ENCODE measurements at regions not wholly inside any gene's neighbourhood (a gene's known extent, or its start where the extent isn't known, plus 50 kb on each side); places are given as distances from the start of the nearest gene placed in this dataset.

DNA sequence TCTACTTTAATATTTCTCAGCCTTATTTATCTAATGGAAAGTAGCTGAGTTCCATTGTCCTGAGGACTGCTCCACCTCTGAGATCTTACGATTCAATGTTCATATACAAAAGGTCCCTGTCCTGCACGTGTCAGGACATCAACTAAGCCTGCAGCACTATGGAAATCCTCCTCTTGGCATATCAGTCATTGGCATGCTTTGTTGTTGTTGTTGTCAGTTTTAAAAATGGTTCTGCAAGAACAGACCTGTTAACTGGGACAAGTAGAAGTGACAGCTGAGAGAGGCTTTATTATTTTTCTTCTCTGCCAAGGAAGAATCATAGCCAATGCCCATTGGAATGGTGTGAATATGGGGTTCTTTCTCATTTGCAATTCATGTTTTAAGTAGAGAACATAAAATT, 450.1 kb upstream of the PKDCC start:
- DNase-seq (ENCODE audit: low read depth): no peak

DNA sequence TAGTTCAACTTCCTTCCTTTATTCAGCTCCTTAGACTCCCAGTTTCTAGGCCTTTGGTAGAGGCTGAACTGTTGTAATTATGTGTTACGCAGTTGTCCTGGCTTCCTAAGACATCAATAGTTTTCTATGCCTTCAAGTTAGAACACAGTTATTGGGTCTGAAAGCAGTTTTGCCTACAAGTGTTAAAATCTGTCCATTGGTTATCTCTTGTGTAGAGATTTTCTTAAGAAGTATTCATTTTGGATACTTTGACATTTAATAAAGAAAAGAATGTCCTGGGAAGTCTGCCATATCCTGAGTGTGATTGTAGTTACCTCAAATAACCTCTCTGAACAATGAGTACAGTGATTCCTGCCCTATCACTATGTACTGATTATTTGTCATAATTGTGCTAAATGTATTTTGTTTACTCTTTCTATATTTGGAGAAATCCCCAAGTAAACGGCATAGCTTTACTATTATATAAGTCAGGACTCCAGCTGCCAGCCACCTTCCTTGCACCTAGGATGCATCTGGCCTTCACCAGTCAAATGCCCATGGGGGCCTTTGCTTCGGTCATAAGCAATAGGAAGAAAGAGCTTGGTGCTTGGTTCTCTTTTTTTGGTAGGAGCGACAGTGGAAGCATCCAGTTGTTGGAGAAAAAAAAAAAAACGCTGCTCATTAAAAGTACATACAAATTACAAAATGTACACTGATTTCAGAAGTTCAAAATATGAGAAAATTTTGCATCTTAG, 449.5 kb upstream of the PKDCC start:
- DNase-seq (ENCODE audit: low read depth): no peak

DNA sequence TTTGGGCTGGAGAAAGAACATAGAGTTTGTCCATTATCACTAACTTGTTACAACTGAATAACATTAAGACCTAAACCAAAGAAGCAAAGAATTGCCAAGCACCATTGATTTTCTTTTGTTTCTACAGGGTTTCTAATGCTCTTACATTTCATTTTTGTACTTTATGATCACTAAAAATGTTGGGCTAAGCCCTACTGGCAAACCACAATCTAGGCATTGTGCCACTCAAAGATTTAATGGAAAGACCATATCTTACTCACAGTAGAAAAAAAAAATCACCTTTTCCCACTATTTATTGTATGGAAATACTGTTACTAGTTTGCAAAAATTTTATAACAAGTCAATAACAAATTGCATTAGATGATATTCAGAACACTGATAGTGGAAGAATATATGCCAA, 447.4 kb upstream of the PKDCC start:
- DNase-seq (ENCODE audit: low read depth): no peak

DNA sequence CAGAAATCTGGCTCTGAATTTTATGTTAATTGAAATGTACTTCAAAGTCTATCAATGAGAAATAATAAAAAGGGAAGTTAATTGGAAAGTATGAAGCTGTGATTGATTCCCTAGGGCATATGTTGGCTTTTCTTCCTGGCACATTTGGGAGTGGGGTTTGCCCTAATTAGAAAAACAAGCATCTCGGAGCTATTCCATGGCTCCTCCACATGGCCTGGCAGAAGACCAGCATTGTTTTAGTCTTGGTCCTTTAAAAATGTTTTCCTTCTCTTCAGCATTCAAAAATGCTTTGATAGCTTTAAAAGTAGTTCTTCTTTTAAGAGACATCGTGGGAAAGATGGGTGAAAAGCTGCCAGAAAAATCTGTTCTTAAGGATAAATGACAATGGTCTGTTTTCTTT, 445.5 kb upstream of the PKDCC start:
- DNase-seq (ENCODE audit: low read depth): no peak

DNA sequence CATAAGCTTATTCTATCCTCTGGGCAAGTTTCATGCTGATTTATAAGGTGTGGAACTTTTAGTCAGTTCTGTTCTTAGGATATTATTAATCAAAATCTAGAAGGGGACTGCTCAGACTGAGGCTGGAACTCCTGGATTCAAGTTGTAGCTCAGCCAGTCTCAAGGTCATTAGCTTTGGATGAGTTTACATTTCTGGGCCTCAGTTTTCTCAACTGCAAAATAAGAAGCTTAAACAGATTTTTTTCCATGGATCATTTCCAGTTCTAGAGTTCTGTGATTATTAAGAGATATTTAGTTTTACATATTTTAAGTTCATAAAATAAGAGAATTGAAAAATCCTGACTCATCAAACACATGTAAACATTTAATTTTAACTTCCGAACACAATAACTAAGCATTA, 442.5 kb upstream of the PKDCC start:
- DNase-seq (ENCODE audit: low read depth): no peak

DNA sequence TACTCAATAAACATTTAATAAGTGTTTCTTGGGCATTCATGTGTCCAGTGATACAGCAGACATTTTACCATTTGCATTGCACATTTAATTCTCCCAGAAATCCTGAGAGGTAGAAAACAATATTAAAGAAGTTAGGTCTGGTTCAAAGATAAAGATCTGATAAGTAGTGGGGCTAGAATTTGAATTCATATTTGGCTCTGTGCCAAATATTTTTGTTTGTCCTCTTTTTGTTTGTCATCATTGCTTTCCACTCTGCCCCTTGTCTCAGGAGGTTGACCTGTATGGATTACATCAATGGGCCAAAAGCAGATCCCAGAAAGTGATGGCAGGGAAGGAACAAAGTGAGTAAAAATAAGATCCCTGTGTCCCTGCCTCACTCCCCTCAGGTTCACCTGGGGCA, 441.9 kb upstream of the PKDCC start:
- no peak for DNase-seq (ENCODE audit: low read depth)

DNA sequence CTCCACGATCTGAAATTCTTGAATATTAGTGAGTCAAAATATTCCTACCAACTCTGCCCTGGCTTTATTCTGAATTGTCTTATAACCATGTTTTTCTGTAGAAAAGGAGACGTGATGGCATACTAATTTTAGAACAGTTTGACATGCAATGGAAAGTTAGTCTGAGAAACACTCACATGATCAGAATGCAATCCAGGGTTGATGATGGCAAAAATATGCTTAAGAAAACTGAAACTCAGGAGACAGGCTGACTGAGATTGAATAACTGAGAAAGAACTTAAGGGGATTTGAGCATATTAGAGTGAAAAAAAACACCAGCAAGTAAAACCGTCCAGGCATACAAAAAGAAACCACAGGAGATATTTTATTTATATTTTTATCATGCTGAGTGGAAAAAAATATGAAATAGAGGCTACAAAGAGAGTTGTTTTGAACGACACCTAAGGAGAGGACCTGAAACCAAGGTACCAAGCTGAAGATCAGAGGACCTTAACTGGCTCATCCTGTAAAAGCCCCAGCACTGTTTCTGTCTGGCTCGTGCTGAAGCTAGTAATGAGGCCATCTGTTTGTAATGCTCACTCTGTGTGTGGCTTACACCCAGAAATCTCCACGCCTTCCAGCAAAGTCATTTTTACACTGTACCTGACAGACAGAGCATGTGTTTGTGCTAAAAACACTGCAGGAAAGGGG, 437.2 kb upstream of the PKDCC start:
- no peak for DNase-seq (ENCODE audit: low read depth)

DNA sequence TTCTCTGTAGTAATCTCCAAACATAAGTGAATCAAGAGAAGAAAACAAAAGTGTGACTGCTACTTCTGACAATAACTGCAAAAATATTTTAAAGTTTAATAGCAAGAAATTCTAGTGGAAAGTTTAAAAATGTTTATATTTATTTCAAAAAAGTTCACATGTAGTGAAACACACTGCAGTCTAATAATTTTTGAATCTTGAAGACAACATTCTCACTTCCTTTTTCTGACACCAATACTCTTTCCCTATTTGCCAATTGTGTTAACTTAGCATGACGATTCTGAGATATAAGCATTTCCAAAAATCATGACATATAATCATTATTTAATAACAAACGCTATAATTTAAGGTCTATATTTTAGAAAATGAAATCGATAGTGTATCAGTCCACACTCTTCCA, 429.1 kb upstream of the PKDCC start:
- DNase-seq (ENCODE audit: low read depth): no peak

DNA sequence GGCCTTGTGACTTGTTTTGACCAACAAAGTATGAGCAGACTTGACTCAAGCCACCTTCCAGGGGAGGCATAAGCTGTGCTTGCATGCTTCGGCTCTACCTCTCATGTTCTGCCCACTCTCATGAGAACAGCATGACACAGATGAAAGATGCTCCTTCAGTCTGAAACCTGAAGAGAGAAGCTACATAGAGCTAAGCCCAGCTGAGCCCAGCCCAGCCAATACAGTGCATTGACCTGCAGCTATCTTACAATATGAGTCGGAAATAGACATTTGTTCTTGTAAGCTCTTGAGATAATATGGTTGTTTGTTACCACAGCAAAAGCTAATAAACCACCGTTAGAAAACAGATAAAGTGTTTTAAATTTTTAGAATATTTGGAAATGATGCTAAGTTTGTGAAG, 426.7 kb upstream of the PKDCC start:
- DNase-seq (ENCODE audit: low read depth): no peak

DNA sequence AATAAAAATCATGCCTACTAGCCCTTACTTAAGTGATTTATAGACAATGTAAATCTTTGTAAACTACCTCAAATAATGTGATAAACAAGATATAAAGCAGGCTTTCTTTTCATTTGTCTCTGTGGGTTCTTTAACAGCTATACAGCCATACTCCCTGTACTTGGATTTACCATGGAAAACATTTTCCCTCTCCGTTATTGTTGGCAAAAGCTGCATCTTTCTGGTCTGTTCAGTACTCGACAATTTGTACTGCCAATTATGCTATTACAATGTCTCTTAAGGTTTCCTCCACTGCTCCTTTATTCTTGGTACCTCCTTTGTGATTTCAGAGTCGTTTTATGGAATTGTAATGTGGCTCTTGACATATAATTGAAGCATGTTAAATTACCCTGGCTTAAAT, 426.3 kb upstream of the PKDCC start:
- no peak for DNase-seq (ENCODE audit: low read depth)

DNA sequence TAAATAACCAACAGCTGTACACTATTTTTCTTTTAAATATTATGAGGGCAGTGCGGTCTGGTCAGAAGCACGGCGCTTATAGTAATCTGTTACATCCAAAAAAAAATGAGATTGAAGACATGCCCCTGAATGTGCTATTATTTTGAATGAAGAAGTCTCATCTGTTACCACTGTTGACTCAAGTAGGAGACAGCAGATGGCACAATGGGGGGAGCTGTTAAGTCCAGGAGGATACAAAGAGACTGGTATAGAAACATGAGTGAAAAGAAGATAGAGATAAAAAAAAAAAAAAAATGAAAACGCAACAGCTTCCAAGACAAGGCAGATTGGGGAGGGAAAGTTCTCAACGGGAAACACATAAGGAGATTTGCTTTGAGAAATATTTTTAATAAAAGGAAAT, 425.5 kb upstream of the PKDCC start:
- no peak for DNase-seq (ENCODE audit: low read depth)

DNA sequence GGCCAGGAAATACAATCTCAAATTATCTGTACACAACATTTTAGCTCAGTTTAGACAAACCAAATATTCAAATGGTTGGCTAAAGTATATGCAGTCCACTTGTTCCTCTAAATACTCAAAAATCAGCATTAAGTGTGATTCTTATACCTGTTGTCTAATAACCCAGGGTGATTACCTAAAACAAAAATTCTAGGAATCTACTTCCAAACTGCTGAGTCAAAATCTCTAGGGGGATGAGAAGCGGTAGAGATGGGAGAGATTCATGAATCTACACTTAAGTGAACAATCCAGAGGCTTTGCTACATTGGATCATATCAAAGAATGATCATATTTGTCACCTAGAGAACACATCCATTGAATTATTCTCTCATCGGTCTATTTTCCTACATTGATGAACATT, 420.9 kb upstream of the PKDCC start:
- DNase-seq (ENCODE audit: low read depth): no peak

DNA sequence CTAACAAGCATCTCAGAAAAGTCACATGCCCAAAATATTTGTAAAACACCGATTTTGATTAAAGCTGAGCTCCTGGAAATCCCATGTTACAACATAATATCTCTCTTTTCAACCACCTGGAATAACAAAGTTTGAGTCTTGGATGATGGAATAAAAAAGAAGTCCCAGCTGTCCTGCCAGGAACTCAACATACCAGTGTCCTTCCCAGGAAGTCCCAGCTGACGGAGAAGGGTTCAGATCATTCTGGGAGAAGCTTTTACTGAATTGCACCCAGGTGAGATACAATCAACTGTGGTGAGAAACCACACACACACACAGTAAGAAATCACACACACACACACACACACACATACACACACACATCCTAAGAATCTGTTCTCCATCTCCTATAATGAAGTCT, 413.1 kb upstream of the PKDCC start:
- DNase-seq (ENCODE audit: low read depth): no peak

DNA sequence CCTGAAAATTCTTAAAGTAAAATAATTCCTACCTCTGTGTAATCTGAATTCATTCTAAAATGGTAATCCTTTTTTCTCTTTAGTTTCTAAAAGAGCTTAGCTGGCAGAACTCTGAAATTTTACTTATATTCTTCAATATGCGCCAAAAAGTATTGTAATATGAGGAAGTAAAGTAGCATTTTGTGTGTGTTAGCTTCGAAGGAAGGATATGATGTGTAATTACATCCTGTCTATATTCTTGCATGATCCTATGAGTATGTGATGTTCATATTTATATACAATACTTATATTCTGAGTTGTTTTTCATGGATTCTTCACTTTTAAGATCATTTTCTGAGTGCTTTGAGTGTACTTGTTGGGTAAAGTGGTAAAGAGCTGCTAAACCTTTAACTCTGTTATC, 402.9 kb upstream of the PKDCC start:
- DNase-seq (ENCODE audit: low read depth): no peak

DNA sequence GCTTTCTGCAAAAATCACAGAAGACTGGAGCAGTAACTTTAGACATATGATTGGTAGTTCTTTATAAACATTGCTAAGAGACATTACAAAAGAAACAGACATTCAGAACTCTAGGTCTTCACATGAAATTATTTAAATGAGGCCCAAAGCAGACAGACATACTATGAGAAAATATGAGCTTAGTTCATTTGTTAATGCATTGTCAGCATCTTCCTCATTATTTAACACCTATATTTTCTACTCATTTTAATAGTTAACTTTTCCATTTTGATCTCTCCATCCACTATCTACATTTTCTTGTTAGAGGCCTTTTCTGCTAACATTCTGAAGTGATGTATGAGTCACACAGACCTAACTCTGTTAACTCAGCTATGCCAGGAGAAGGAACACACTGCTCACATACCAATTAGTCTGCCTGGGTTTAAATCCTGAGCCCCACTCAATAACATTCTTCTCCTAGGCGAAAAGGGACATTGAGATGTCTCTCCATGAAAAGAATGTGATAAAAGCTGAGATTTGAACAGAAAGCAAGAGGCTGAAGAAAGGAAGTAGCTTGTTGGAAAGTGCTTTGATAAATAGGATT, 400.3 kb upstream of the PKDCC start:
- DNase-seq (ENCODE audit: low read depth): no peak

DNA sequence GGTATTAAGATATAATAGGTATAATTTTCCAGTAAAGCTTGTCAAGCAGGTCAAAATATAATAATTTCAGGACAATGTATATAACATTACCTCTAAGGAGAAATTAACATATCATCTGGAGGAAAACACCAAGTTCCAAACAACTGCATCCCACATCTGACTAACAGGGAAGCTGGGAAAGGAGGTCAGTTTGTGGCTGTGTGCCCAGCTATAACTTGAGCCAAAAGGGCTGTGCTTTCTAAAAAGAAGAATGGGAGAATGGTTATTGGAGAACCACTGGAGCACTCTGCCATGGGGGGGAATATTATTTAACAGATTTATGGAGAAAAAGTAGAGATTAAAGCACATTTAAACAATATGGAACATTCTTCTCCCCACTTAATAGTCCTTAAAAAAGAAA, 390.6 kb upstream of the PKDCC start:
- DNase-seq (ENCODE audit: low read depth): no peak

DNA sequence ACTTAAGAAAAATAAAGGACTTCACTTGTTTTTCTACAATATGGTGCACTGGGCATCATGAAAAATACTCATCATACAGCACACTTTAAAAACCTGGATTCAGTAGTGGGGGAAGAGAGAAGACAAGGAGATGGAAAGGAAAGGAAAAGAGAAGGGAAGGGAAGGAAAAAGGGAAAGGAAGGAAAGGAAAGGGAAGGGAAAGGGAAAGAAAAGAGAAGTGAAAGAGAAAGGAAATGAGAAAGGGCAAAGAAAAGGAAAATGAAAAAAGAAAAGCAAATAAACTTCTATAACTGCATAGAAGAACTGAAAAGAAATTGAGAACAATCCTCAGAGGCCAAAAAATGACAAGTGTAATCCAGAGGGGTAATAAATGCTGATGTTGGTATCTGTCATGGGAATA, 388.1 kb upstream of the PKDCC start:
- no peak for DNase-seq (ENCODE audit: low read depth)

DNA sequence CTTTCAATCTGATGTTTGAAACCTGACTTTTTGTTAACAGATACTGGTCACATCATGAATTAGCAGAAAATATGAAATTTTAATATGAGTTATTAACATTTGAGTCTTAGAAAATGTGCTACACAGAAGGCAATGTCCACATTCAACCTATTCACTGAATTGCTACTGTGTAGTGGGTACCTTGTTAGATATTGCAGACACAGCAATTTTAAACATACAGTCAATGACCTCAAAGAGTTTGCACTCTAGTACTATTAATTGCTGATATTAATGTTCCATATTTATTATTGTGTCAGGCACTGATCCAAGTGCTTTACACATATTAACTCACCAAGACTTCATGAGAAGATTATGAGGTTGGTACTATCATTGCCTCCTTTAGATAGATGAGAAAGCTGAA, 385.4 kb upstream of the PKDCC start:
- DNase-seq (ENCODE audit: low read depth): no peak

DNA sequence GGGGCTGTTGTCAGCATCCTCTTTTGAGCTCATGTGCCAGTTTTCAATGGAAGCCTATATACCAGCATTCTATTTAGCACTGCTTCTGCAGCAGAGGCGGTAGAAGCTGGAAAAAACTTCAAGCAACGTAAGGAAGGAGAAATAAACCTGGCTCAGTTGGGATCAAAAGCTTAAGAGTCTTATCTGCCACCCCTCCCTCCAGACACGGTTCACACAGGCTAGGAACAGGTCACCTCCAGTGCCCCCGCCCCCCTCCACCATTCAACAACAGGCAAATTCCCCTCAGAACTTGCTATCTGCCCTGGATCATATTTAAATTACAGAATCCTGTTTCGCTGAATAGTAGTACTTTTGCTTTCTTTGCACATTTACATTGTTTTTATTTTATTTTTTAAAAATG, 384.8 kb upstream of the PKDCC start:
- no peak for DNase-seq (ENCODE audit: low read depth)

DNA sequence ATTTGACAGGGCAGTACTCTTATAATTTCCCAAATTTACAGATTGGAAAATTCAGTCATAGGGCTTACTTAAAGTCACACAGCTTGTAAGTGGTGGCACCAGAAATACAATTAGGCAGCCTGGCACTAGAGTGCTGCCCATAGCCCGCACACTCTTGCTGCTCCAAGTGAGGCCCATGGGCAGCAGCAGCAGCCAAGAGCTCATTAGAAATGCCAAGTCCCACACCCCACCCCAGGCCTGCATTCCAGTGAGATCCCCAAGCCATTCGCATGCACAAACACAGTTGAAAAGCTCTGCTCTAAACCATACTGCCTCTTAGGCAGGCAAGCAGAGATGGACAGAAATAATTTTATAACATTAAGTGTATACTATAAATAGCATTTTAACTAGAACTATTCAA, 379.3 kb upstream of the PKDCC start:
- no peak for DNase-seq (ENCODE audit: low read depth)

DNA sequence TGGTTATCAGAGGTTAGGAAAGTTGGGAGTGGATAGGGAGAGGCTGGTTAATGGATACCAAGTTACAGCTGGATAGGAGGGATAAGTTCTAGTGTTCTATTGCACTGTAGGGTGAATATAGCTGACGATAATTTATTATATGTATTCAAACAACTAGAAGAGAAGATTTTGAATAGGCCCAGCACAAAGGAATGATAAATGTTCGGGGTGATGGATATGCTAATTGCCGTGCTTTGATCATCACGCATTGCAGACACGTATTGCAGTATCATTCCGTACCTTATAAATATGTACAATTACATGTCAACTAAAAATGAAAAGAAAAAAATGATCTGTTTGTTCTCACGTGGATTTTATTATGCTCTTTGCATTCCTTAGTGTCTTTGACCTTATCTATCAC, 369.2 kb upstream of the PKDCC start:
- no peak for DNase-seq (ENCODE audit: low read depth)

DNA sequence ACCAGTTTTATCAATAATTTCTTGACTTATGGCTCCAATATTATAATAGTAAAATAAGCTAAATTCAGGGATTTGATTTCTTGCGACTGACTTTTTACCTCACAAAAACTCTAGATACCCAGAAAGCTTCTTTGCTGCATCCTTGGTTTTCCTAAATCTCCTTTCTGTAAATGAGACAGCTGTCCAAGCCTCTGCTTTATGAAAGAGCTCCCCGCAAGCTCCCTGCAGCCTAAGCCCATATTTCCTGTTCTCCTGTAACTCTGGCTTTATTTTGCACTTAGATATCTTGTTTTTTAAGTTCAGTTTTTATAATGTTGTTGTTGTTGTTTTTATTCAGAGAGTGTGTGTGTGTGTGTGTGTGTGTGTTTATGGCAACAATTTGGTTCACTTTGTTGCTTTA, 361.7 kb upstream of the PKDCC start:
- DNase-seq (ENCODE audit: low read depth): no peak

DNA sequence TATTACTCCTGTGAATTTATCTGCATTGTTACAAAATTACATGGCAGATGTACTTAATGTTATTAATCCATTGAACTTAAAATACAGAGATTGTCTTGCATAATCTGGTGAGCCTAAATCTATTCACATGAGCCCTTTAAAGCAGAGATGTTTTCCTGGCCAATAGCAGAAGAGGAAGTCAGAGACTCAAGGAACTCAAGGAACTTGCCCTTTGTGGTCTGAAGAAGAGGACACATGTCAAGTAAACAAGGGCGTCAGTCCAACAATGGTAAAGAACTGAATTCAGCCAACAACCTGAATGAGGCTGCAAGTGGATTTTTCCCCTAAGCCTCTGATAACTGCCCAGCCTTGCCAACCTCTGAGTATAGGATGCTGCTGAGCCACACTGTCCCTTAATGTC, 356.3 kb upstream of the PKDCC start:
- no peak for DNase-seq (ENCODE audit: low read depth)

DNA sequence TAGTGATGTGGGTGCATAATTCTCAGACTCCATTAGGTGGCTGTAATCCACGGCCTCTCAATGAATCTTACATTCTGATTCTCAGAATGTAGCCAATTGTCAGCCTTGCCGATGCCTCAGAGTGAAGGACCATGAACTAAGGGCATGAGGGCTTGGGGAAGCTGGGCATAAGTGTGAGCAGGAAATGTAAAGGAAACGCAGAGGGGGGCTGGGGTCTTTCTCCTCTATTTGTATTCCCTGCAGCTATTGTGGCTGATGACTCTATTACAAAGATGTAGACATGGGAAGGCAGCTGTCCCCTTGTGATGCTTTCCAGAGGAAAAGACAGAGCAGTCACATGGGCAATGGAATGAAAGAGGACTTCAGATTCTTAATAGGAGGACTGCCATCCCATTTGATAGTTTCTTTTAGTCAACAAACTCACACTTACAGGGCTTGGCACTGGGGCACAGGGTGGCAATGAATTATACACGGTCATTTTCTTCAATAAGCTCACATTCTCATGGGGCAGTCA, 353.2 kb upstream of the PKDCC start:
- DNase-seq (ENCODE audit: low read depth): no peak

Measured in stimulated activated CD8-positive, alpha-beta memory T cell treated with anti-CD3 and anti-CD28 coated beads, Interleukin-7, amount 100 ng/mL, for 24 hours (primary cell).